Osteocyte (in vitro differentiated cells): ENCODE measurements at regions not wholly inside any gene's neighbourhood (a gene's known extent, or its start where the extent isn't known, plus 50 kb on each side); places are given as distances from the start of the nearest gene placed in this dataset.

Source experiments
- DNase-seq: peaks from one replicate; pipeline ENCODE4 v3.0.0; 2021; ENCODE audit warnings: mixed read lengths; ENCODE audit not compliant: unreplicated experiment; ENCODE audit errors: extremely low spot score
- H3K27ac Mint-ChIP-seq: one replicate; pipeline ENCODE4 v1.8.0; 2021; ENCODE audit warnings: mild to moderate bottlenecking, mixed read lengths; ENCODE audit not compliant: unreplicated experiment
- H3K27me3 Mint-ChIP-seq: one replicate; pipeline ENCODE4 v1.8.0; 2021; ENCODE audit warnings: mixed read lengths; ENCODE audit not compliant: unreplicated experiment
- H3K36me3 Mint-ChIP-seq: one replicate; pipeline ENCODE4 v1.8.0; 2021; ENCODE audit warnings: mixed read lengths; ENCODE audit not compliant: unreplicated experiment
- H3K4me1 Mint-ChIP-seq: one replicate; pipeline ENCODE4 v1.8.0; 2021; ENCODE audit warnings: mixed read lengths; ENCODE audit not compliant: unreplicated experiment
- H3K4me3 Mint-ChIP-seq: one replicate; pipeline ENCODE4 v1.8.0; 2021; ENCODE audit warnings: mild to moderate bottlenecking, moderate library complexity, mixed read lengths; ENCODE audit not compliant: unreplicated experiment
- H3K9me3 Mint-ChIP-seq: one replicate; pipeline ENCODE4 v1.8.0; 2021; ENCODE audit warnings: mixed read lengths; ENCODE audit not compliant: unreplicated experiment
- CTCF ChIP-seq: fragments of 200-600 bp; sonication (generic); IDR thresholded peaks from 2 replicates; pipeline ENCODE4 v1.5.0; 2021; ENCODE audit warnings: antibody characterized with exemption, mild to moderate bottlenecking, moderate library complexity

DNA sequence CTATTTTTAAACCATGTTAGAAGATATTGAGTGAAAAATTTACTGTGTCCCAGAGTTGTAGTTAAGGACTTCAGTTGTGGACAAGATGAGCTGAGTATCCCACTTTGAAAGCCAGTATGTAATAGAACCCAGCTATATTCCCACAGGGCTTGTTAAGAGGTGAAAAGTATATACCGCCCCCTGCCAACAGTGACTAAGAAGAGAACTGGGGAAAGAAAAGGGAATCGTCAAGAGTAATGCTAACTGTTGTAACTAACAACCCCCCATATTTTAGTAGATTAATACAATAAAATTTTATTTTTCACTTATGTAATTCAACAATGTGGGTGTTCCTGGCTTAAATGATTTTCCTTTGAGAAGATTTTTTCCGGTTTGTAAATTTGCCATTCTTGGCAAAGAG is 250.4 kb upstream of the GIMD1 start:
- peaks cover 5% of the 10 kb centered on the region for H3K27me3 Mint-ChIP-seq
- H3K27ac Mint-ChIP-seq = no peak overlapping the region
- TF ChIP-seq CTCF = no peak
- no peak overlapping the region for H3K4me3 Mint-ChIP-seq
- no peaks in the 10 kb centered on the region for H3K9me3 Mint-ChIP-seq
- peaks cover 24% of the 10 kb centered on the region for H3K4me1 Mint-ChIP-seq
- no peaks in the 10 kb centered on the region for H3K36me3 Mint-ChIP-seq
- DNase-seq = no peak

DNA sequence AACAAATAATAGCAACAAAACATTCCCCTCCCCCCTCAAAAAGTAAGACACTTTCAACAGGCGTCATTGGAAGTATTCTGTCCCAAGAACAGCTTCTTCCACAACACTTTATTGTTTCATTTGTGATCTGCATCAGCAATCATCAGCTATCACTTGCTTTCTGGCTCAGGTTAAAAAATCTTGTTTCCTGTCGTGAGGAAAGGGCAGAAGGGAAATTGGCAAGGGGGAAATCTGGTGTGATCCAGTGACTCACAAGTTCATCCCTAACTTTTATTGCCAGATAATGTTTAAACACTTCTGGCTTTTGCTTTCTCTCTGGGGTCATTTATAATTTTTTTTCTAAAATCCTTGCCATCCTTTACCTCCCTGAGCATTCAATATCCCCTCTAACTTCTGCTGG is 247.4 kb upstream of the GIMD1 start:
- Mint-ChIP-seq H3K27ac (no peak overlapping the region), H3K36me3 (no peaks in the 10 kb centered on the region), H3K9me3 (no peaks in the 10 kb centered on the region), H3K4me3 (no peak overlapping the region), H3K27me3 (peaks cover 2% of the 10 kb centered on the region), H3K4me1 (peaks cover 31% of the 10 kb centered on the region)
- no peak for TF ChIP-seq CTCF
- DNase-seq = no peak

DNA sequence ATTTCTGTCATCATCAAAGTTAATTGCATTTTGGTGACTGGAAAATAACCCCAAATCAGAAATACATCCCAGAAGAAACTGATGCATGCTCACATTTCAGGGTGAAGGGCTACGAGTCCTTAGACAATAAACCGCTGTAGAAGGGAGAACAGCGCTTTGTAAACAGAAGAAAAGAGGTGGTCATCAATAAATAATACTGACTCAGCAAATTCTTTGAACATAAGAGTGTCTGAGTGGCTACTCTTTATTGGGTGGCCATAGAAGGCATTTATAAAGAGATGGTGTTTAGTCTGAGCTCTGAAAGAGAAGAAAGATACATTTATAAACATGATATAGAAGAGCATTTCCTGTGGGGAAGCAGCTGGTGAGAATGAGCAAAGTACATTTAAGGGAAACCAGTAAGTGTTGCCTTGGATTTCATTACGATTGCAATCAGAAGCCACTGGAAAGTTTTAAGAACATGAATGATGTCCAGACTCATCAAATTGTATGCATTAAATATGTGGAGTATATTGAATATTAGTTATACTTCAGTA is 246.9 kb upstream of the GIMD1 start:
- no peak overlapping the region for H3K4me3 Mint-ChIP-seq
- H3K27me3 Mint-ChIP-seq = peaks cover 2% of the 10 kb centered on the region
- H3K9me3 Mint-ChIP-seq = no peaks in the 10 kb centered on the region
- no peaks in the 10 kb centered on the region for H3K36me3 Mint-ChIP-seq
- peak overlapping the region; percentile 76 for H3K27ac Mint-ChIP-seq
- no peak for DNase-seq
- H3K4me1 Mint-ChIP-seq = peaks cover 31% of the 10 kb centered on the region
- no peak for TF ChIP-seq CTCF

- Mint-ChIP-seq H3K4me3 (peak overlapping the region; percentile 68), H3K36me3 (no peaks in the 10 kb centered on the region), H3K4me1 (peaks cover 31% of the 10 kb centered on the region), H3K9me3 (no peaks in the 10 kb centered on the region), H3K27me3 (peaks cover 2% of the 10 kb centered on the region), H3K27ac (peak overlapping the region; percentile 76)
- no peak for DNase-seq
- no peak for TF ChIP-seq CTCF
Observed at GRCh38 chr4:106614441-106614840, 245.9 kb upstream of the GIMD1 start.

DNA sequence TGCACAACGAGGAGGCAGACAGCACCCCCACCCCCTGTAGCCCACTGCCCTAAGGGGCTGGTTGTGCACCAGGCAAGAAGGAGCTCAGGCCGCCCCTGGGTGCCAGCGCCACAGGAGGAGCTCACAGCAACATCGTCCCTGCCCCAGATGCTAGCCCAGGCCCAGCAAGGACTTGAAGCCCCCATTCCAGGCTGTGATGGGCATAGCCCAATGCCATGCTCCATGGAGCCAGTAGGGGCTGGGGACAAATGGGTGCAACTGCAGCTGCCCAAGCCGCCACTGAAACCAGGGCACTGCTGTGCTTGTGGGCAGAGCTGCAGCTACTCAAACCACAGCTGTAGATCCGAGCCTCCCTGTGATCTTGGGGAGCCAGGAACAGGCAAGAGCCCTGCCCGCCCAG is 241.3 kb upstream of the GIMD1 start:
- H3K27me3 Mint-ChIP-seq = peaks cover 6% of the 10 kb centered on the region
- H3K9me3 Mint-ChIP-seq = no peaks in the 10 kb centered on the region
- no peaks in the 10 kb centered on the region for H3K36me3 Mint-ChIP-seq
- H3K27ac Mint-ChIP-seq = no peak overlapping the region
- TF ChIP-seq CTCF = no peak
- DNase-seq = no peak
- H3K4me1 Mint-ChIP-seq = peaks cover 16% of the 10 kb centered on the region
- H3K4me3 Mint-ChIP-seq = no peak overlapping the region
